ENCODE measurements at regions not wholly inside any gene's neighbourhood (a gene's known extent, or its start where the extent isn't known, plus 50 kb on each side); places are given as distances from the start of the nearest gene placed in this dataset.

DNA sequence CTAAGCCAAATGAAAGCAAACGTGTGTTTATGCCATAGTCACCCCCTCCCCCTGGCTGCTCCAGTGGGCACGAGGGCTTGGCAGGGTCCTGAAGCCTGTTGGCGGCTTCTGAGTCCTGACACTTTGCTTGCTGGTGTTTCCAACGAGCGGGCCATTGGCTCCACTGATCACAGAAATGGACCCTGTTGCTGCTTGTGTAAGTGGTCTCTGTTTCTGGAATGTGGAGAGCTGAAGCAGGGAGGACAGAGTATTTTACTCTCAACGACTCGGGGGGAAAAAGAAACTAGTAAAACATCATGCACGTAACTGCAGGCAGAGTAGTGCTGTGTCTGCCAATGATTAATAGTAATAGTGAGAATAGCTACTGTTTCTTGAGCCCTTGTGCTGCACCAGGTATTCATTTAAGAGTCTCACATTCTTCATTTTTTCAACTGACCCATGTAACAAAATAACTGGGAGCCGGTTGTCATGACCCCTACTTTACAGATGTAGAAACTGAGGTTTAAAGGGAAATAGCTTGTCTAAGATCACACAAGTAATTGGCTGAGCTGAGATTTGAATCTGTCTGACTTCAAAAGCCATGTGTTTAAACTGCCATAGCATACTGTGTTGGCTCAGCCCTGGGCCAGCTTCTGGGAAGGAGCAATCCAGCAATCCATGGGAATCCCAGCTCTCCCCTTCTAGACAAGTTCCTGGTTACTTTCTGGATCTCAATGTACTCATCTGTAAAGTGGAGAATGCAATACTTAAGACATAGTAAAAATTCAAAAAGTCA, 526.7 kb downstream of the INSC start:
- TF ChIP-seq EZH2 (IDR thresholded peaks at IDR 0.05; ENCODE audit: low read depth, unreplicated experiment) (no peak), CTCF (conservative IDR thresholded peaks at IDR 0.05; ENCODE audit: low read depth in 2 of 2) (no peak), POLR2AphosphoS5 (IDR thresholded peaks at IDR 0.05; ENCODE audit: low read depth) (no peak), ZNF462 (CRISPR knock-in tag; IDR thresholded peaks at IDR 0.05) (no peak), ZNF331 (CRISPR knock-in tag; IDR thresholded peaks at IDR 0.05; ENCODE audit: low read depth) (no peak), CREB1 (CRISPR knock-in tag; IDR thresholded peaks at IDR 0.05; ENCODE audit: low read depth) (no peak), EZH2phosphoT487 (IDR thresholded peaks at IDR 0.05; ENCODE audit: unreplicated experiment) (no peak), NANOG (IDR thresholded peaks at IDR 0.05; ENCODE audit: borderline replicate concordance) (no peak), JUNB (IDR thresholded peaks at IDR 0.05; ENCODE audit: unreplicated experiment) (no peak)
- TF ChIP-seq, protein P1, sequence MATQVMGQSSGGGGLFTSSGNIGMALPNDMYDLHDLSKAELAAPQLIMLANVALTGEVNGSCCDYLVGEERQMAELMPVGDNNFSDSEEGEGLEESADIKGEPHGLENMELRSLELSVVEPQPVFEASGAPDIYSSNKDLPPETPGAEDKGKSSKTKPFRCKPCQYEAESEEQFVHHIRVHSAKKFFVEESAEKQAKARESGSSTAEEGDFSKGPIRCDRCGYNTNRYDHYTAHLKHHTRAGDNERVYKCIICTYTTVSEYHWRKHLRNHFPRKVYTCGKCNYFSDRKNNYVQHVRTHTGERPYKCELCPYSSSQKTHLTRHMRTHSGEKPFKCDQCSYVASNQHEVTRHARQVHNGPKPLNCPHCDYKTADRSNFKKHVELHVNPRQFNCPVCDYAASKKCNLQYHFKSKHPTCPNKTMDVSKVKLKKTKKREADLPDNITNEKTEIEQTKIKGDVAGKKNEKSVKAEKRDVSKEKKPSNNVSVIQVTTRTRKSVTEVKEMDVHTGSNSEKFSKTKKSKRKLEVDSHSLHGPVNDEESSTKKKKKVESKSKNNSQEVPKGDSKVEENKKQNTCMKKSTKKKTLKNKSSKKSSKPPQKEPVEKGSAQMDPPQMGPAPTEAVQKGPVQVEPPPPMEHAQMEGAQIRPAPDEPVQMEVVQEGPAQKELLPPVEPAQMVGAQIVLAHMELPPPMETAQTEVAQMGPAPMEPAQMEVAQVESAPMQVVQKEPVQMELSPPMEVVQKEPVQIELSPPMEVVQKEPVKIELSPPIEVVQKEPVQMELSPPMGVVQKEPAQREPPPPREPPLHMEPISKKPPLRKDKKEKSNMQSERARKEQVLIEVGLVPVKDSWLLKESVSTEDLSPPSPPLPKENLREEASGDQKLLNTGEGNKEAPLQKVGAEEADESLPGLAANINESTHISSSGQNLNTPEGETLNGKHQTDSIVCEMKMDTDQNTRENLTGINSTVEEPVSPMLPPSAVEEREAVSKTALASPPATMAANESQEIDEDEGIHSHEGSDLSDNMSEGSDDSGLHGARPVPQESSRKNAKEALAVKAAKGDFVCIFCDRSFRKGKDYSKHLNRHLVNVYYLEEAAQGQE (IDR thresholded peaks at IDR 0.05; ENCODE audit: unreplicated experiment), result no peak
